HepG2 (cell line): ENCODE measurements at regions not wholly inside any gene's neighbourhood (a gene's known extent, or its start where the extent isn't known, plus 50 kb on each side); places are given as distances from the start of the nearest gene placed in this dataset.

Source experiments
- ERF ChIP-seq: IDR thresholded peaks from 2 replicates; pipeline ENCODE4 v1.6.1; 2018; ENCODE audit warnings: missing biosample characterization, missing genetic modification reagents
- FOXK1 ChIP-seq: sonication (generic); formaldehyde crosslinking; IDR thresholded peaks from 2 replicates; pipeline ENCODE4 v1.4.0; 2020; ENCODE audit warnings: low read depth, missing genetic modification reagents, borderline replicate concordance
- JUN ChIP-seq: sonication (generic); formaldehyde crosslinking; IDR thresholded peaks from 2 replicates; pipeline ENCODE4 v1.4.0; 2020; ENCODE audit warnings: mild to moderate bottlenecking, missing genetic modification reagents
- JUND ChIP-seq: sonication (generic); formaldehyde crosslinking; IDR thresholded peaks from 2 replicates; pipeline ENCODE4 v1.8.0; 2022; ENCODE audit warnings: mild to moderate bottlenecking, missing genetic modification reagents
- MIER2 ChIP-seq: IDR thresholded peaks from 2 replicates; pipeline ENCODE4 v1.6.1; 2016; ENCODE audit warnings: missing biosample characterization, missing genetic modification reagents
- MXI1 ChIP-seq: IDR thresholded peaks from 3 replicates; pipeline ENCODE4 v1.6.1; 2012; ENCODE audit warnings: low read depth, low read length, inconsistent platforms, borderline replicate concordance
- REPIN1 ChIP-seq: sonication (generic); formaldehyde crosslinking; IDR thresholded peaks from 2 replicates; pipeline ENCODE4 v1.8.0; 2022; ENCODE audit warnings: missing genetic modification reagents, low read depth, mild to moderate bottlenecking, borderline replicate concordance
- TBL1XR1 ChIP-seq: fragments of 150-350 bp; IDR thresholded peaks from 2 replicates; pipeline ENCODE4 v1.6.1; 2014; ENCODE audit warnings: borderline replicate concordance, low read length; ENCODE audit not compliant: partially characterized antibody
- YY1 ChIP-seq: IDR thresholded peaks from 2 replicates; pipeline ENCODE4 v1.6.1; 2011; ENCODE audit warnings: low read length, low read depth, moderate library complexity, mild to moderate bottlenecking; ENCODE audit not compliant: insufficient read depth, insufficient replicate concordance
- ZNF790 ChIP-seq: sonication (generic); formaldehyde crosslinking; IDR thresholded peaks from 2 replicates; pipeline ENCODE4 v1.8.0; 2022; ENCODE audit warnings: missing genetic modification reagents, mild to moderate bottlenecking, borderline replicate concordance
- TF ChIP-seq, protein P1 (sequence below): sonication (generic); formaldehyde crosslinking; IDR thresholded peaks from 2 replicates; pipeline ENCODE4 v1.5.0; 2020; ENCODE audit warnings: mild to moderate bottlenecking, missing genetic modification reagents, moderate library complexity

DNA sequence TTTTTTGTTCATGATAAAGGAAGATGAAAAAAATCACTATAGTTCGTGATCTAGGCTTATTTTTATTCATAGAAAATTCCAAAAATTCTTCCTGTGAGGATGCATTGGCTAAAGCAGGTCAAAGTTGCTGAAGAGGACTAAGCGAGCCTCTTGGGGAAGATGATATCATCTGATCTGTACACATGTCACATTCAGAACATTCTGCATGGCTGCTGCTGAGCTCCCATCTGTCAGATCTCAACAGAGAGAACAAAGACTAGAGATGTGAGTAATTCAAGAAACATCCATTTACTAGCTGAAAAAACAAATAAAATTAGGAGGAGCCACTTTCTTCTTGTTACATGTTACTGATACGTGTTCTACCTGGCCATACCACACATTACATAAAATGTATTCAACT lies 518.6 kb upstream of the FSIP2 start:
- TF ChIP-seq TBL1XR1 (no peak), REPIN1 (CRISPR knock-in tag) (no peak), YY1 (no peak), FOXK1 (CRISPR knock-in tag) (no peak), ZNF790 (CRISPR knock-in tag) (no peak), JUND (CRISPR knock-in tag) (no peak), MXI1 (no peak), MIER2 (CRISPR knock-in tag) (no peak), ERF (CRISPR knock-in tag) (no peak), JUN (CRISPR knock-in tag) (no peak)
- TF ChIP-seq, protein P1, sequence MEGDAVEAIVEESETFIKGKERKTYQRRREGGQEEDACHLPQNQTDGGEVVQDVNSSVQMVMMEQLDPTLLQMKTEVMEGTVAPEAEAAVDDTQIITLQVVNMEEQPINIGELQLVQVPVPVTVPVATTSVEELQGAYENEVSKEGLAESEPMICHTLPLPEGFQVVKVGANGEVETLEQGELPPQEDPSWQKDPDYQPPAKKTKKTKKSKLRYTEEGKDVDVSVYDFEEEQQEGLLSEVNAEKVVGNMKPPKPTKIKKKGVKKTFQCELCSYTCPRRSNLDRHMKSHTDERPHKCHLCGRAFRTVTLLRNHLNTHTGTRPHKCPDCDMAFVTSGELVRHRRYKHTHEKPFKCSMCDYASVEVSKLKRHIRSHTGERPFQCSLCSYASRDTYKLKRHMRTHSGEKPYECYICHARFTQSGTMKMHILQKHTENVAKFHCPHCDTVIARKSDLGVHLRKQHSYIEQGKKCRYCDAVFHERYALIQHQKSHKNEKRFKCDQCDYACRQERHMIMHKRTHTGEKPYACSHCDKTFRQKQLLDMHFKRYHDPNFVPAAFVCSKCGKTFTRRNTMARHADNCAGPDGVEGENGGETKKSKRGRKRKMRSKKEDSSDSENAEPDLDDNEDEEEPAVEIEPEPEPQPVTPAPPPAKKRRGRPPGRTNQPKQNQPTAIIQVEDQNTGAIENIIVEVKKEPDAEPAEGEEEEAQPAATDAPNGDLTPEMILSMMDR (CRISPR knock-in tag), result no peak
